Mammary epithelial cell (primary cell): ENCODE measurements at regions not wholly inside any gene's neighbourhood (a gene's known extent, or its start where the extent isn't known, plus 50 kb on each side); places are given as distances from the start of the nearest gene placed in this dataset.

ENCODE experiments used
- EZH2 ChIP-seq: IDR thresholded peaks from 2 replicates; pipeline ENCODE4 v1.6.1; 2012; ENCODE audit warnings: low read length, inconsistent platforms, borderline replicate concordance
- TF ChIP-seq, protein P1 (sequence below), 2 donors: IDR thresholded peaks in 1 of 2; conservative IDR thresholded peaks in 1 of 2; 2 replicates each; pipeline ENCODE4 v1.5.1; 2011 to 2012; ENCODE audit warnings: inconsistent platforms in 2 of 2, low read length in 2 of 2, mild to moderate bottlenecking in 2 of 2, control low read depth in 1 of 2, low read depth in 1 of 2; ENCODE audit not compliant: insufficient read depth in 1 of 2; ENCODE audit errors: extremely low read depth in 1 of 2

DNA sequence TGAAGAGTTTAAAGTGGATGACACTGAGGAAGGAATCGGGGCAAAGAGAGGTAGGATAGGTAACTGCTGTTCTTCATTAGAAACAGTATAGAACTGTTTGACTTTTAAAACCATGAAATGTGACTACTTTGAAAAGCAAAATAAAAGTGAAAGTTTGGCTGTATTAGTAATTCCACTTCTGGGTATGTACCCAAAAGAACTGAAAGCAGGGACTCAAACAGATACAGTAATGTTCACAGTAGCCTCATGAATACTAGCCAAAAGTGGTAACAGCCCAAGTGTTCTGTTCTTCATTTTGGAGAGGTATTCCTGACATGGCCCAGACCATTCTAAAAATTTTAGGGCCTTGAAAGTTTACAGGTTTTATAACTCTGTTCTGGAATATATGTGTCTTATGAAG, 1055.4 kb downstream of the TBL1XR1 start:
- TF ChIP-seq, protein P1, sequence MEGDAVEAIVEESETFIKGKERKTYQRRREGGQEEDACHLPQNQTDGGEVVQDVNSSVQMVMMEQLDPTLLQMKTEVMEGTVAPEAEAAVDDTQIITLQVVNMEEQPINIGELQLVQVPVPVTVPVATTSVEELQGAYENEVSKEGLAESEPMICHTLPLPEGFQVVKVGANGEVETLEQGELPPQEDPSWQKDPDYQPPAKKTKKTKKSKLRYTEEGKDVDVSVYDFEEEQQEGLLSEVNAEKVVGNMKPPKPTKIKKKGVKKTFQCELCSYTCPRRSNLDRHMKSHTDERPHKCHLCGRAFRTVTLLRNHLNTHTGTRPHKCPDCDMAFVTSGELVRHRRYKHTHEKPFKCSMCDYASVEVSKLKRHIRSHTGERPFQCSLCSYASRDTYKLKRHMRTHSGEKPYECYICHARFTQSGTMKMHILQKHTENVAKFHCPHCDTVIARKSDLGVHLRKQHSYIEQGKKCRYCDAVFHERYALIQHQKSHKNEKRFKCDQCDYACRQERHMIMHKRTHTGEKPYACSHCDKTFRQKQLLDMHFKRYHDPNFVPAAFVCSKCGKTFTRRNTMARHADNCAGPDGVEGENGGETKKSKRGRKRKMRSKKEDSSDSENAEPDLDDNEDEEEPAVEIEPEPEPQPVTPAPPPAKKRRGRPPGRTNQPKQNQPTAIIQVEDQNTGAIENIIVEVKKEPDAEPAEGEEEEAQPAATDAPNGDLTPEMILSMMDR (conservative IDR thresholded peaks at IDR 0.05 in 1 of 2, IDR thresholded peaks at IDR 0.05 in 1 of 2; ENCODE audit: extremely low read depth in 1 of 2, insufficient read depth in 1 of 2, low read depth in 1 of 2, low read length in 2 of 2), result no peak
- no peak for TF ChIP-seq EZH2
